GM12874 (cell line): ENCODE measurements at regions not wholly inside any gene's neighbourhood (a gene's known extent, or its start where the extent isn't known, plus 50 kb on each side); places are given as distances from the start of the nearest gene placed in this dataset.

Experiments
- TF ChIP-seq, protein P1 (sequence below): IDR thresholded peaks from 2 replicates; pipeline ENCODE4 v1.5.1; 2011; ENCODE audit warnings: low read depth, mild to moderate bottlenecking, control low read depth, low read length, moderate library complexity; ENCODE audit not compliant: insufficient read depth

DNA sequence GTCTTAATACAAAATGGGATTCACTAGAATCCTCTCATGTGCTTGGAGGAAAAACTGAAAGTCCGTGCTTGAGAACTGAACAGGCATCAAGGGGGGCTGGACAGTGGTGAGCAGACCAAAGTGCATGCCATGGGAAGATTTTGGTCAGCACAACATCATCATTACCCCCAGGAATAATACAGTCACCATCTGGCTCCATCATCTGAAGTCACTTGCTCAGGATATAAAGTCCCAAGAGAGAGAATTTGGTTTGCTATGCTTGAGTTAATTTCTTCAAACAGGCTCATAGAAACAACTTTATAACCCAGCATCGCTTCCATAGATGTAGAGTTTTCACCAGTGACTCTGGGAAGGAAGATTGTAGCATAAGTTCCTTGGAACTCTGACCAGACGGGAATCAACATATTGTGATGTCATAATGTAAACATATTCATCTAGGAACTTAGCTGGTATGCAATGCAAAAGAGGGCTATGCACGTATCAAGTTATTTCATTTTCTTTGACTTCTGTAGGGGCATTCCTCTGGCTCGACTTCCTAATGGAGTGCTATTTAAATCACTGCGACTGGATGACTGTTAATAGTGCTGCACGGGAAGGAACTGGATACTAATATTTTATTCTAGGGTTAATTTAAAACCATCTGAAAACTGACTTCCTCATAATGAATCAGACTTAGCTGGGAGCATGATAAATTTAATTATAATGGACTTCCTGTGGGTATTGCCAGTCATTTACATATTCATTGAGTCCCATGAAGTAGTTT, 145.2 kb downstream of the MTRR start:
- TF ChIP-seq, protein P1, sequence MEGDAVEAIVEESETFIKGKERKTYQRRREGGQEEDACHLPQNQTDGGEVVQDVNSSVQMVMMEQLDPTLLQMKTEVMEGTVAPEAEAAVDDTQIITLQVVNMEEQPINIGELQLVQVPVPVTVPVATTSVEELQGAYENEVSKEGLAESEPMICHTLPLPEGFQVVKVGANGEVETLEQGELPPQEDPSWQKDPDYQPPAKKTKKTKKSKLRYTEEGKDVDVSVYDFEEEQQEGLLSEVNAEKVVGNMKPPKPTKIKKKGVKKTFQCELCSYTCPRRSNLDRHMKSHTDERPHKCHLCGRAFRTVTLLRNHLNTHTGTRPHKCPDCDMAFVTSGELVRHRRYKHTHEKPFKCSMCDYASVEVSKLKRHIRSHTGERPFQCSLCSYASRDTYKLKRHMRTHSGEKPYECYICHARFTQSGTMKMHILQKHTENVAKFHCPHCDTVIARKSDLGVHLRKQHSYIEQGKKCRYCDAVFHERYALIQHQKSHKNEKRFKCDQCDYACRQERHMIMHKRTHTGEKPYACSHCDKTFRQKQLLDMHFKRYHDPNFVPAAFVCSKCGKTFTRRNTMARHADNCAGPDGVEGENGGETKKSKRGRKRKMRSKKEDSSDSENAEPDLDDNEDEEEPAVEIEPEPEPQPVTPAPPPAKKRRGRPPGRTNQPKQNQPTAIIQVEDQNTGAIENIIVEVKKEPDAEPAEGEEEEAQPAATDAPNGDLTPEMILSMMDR, result no peak

DNA sequence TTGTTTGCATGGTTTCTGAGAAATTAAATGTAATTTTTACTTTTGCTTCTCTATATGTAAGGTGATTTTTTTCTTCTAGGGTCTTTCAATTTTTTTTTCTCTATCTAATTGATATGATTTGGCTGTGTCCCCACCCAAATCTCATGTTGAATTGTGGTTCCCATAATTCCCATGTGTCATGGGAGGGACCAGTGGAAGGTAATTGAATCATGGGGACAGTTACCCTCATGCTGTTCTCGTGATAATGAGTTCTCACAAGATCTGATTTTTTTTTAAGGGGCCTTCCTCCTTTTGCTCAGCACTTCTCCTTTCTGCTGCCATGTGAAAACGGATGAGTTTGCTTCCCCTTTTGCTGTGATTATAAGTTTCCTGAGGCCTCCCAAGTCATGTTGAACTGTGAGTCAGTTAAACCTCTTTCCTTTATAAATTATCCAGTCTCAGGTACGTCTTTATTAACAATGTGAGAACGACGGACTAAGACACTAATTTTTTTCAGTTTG, 150.8 kb downstream of the MTRR start:
- TF ChIP-seq, protein P1, result no peak

GRCh38 chr5:8020861-8021514, 152.0 kb downstream of the MTRR start:
- TF ChIP-seq, protein P1, result no peak

DNA sequence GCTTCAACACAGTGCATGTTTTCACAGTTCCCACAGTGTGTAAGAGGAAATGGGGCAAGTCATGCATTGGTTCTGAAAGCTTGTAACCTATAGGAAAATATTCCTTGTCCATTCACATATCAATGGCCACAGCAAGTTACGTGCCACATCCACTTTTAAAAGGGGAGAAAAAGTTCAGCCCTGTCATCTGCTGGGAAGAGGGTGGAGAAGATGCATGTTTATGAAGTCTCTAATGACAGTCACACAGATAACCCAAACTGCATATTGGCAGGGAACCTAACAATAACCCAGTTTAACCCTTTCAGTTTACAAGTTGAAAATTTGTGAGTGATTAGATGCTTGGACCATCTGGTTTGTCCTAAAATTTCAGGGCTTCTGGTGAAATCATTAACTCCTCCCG, 159.3 kb downstream of the MTRR start:
- TF ChIP-seq, protein P1, result no peak

DNA sequence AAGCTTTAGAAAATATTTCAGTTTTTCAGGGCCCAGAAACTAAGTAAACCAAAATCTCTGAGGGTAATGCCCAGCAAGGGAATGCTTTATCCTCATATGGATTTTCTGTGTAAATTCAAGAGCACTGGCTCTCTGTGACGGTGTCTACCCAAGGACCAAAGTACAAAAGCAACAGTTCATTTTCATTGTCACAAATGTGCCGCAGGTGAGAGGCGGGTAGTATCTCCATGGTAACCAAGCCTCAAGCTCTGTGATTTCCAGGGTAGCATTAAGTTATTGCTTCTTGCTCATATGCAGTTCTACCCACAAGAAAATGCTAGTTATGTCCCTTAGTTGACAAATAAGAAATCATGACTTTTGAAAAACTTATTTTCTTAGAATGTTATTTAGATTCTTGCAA, 164.3 kb downstream of the MTRR start:
- TF ChIP-seq, protein P1, result no peak

GRCh38 chr5:8034852-8035251, 165.9 kb downstream of the MTRR start:
- TF ChIP-seq, protein P1, result no peak

DNA sequence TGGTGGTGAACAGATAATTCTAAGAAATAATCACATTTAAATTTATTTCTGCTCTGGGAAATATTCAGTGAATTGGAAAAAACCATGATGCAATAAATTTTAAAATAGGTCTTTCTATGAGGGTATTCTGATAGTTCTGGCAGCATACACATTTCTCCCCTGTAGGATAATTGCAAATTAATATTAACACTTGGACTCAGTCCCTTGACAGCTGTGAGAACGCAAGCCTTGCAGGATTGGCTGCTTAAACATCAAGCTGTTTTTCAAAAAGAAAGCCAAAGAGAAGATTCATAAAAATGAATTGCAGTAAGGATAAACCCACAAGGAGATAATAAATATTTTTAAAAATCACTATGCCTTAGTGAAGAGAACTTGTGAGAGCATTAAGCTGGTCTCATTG, 180.0 kb downstream of the MTRR start:
- TF ChIP-seq, protein P1, result no peak
